Stimulated activated memory B cell treated with anti-CD40 and anti-IgM and Interleukin-4, amounts not matched to agents 10 μg/mL and 1 μg/mL and 100 μg/mL, for 72 hours (primary cell): ENCODE measurements at regions not wholly inside any gene's neighbourhood (a gene's known extent, or its start where the extent isn't known, plus 50 kb on each side); places are given as distances from the start of the nearest gene placed in this dataset.
"Not testable (repeated sequence)": the region's sequence is repeated elsewhere in the genome, so short reads cannot be mapped to it uniquely, and the experiment has no call there.

Experiments
- ATAC-seq: fragments of 150-1000 bp; cut with Tn5 transposase; 2 replicates; pipeline ENCODE4 v1.10.0; 2021
- H3K27ac Mint-ChIP-seq: one replicate; pipeline ENCODE4 v1.8.0; 2022; ENCODE audit warnings: mild to moderate bottlenecking, mixed read lengths
- H3K27me3 Mint-ChIP-seq: one replicate; pipeline ENCODE4 v1.8.0; 2022; ENCODE audit warnings: mixed read lengths
- H3K36me3 Mint-ChIP-seq: one replicate; pipeline ENCODE4 v1.8.0; 2022; ENCODE audit warnings: mixed read lengths
- H3K4me1 Mint-ChIP-seq: one replicate; pipeline ENCODE4 v1.8.0; 2022; ENCODE audit warnings: mixed read lengths
- H3K4me3 Mint-ChIP-seq: one replicate; pipeline ENCODE4 v1.8.0; 2022; ENCODE audit warnings: mild to moderate bottlenecking, moderate library complexity, mixed read lengths
- H3K9me3 Mint-ChIP-seq: one replicate; pipeline ENCODE4 v1.8.0; 2022; ENCODE audit warnings: mixed read lengths

GRCh38 chr4:132662456-132662855, 486.6 kb upstream of the PCDH10 start:
- Mint-ChIP-seq H3K4me1 (no peaks in the 10 kb centered on the region), H3K36me3 (no peaks in the 10 kb centered on the region), H3K9me3 (peaks cover 3% of the 10 kb centered on the region), H3K27me3 (no peaks in the 10 kb centered on the region), H3K27ac (no peak overlapping the region), H3K4me3 (no peak overlapping the region)
- ATAC-seq = no peak

GRCh38 chr4:132669786-132670185, 479.3 kb upstream of the PCDH10 start:
- no peak overlapping the region for H3K27ac Mint-ChIP-seq
- H3K4me1 Mint-ChIP-seq = no peaks in the 10 kb centered on the region
- no peaks in the 10 kb centered on the region for H3K36me3 Mint-ChIP-seq
- no peaks in the 10 kb centered on the region for H3K27me3 Mint-ChIP-seq
- no peak overlapping the region for H3K4me3 Mint-ChIP-seq
- no peak for ATAC-seq
- no peaks in the 10 kb centered on the region for H3K9me3 Mint-ChIP-seq

GRCh38 chr4:132670557-132670956, 478.5 kb upstream of the PCDH10 start:
- ATAC-seq = no peak
- H3K4me3 Mint-ChIP-seq = no peak overlapping the region
- no peaks in the 10 kb centered on the region for H3K4me1 Mint-ChIP-seq
- no peaks in the 10 kb centered on the region for H3K9me3 Mint-ChIP-seq
- no peaks in the 10 kb centered on the region for H3K27me3 Mint-ChIP-seq
- no peak overlapping the region for H3K27ac Mint-ChIP-seq
- H3K36me3 Mint-ChIP-seq = no peaks in the 10 kb centered on the region

- no peaks in the 10 kb centered on the region for H3K4me1 Mint-ChIP-seq
- H3K4me3 Mint-ChIP-seq = no peak overlapping the region
- no peak overlapping the region for H3K27ac Mint-ChIP-seq
- H3K9me3 Mint-ChIP-seq = peaks cover 18% of the 10 kb centered on the region
- H3K36me3 Mint-ChIP-seq = no peaks in the 10 kb centered on the region
- no peak for ATAC-seq
- H3K27me3 Mint-ChIP-seq = no peaks in the 10 kb centered on the region
Measured at GRCh38 chr4:132683957-132684356, 465.1 kb upstream of the PCDH10 start.

GRCh38 chr4:132691026-132691425, 458.1 kb upstream of the PCDH10 start:
- no peaks in the 10 kb centered on the region for H3K27me3 Mint-ChIP-seq
- no peak overlapping the region for H3K27ac Mint-ChIP-seq
- no peak for ATAC-seq
- H3K9me3 Mint-ChIP-seq = peaks cover 6% of the 10 kb centered on the region
- H3K36me3 Mint-ChIP-seq = no peaks in the 10 kb centered on the region
- no peaks in the 10 kb centered on the region for H3K4me1 Mint-ChIP-seq
- H3K4me3 Mint-ChIP-seq = no peak overlapping the region

GRCh38 chr4:132691668-132692067, 457.4 kb upstream of the PCDH10 start:
- no peaks in the 10 kb centered on the region for H3K4me1 Mint-ChIP-seq
- no peak overlapping the region for H3K27ac Mint-ChIP-seq
- H3K9me3 Mint-ChIP-seq = peaks cover 6% of the 10 kb centered on the region
- H3K4me3 Mint-ChIP-seq = no peak overlapping the region
- ATAC-seq = no peak
- no peaks in the 10 kb centered on the region for H3K36me3 Mint-ChIP-seq
- no peaks in the 10 kb centered on the region for H3K27me3 Mint-ChIP-seq

GRCh38 chr4:132694775-132695174, 454.3 kb upstream of the PCDH10 start:
- Mint-ChIP-seq H3K4me3 (no peak overlapping the region), H3K9me3 (peaks cover 6% of the 10 kb centered on the region), H3K27ac (no peak overlapping the region), H3K36me3 (no peaks in the 10 kb centered on the region), H3K27me3 (no peaks in the 10 kb centered on the region), H3K4me1 (no peaks in the 10 kb centered on the region)
- no peak for ATAC-seq

- not testable (repeated sequence) for H3K4me1 Mint-ChIP-seq, H3K36me3 Mint-ChIP-seq, H3K9me3 Mint-ChIP-seq, H3K4me3 Mint-ChIP-seq, H3K27ac Mint-ChIP-seq, ATAC-seq, H3K27me3 Mint-ChIP-seq
Measured at GRCh38 chr4:132697505-132697904, 451.6 kb upstream of the PCDH10 start.

GRCh38 chr4:132707955-132708354, 441.1 kb upstream of the PCDH10 start:
- H3K27me3 Mint-ChIP-seq = no peaks in the 10 kb centered on the region
- no peaks in the 10 kb centered on the region for H3K4me1 Mint-ChIP-seq
- no peak for ATAC-seq
- no peak overlapping the region for H3K4me3 Mint-ChIP-seq
- H3K9me3 Mint-ChIP-seq = peaks cover 4% of the 10 kb centered on the region
- H3K27ac Mint-ChIP-seq = no peak overlapping the region
- no peaks in the 10 kb centered on the region for H3K36me3 Mint-ChIP-seq

GRCh38 chr4:132709056-132709455, 440.0 kb upstream of the PCDH10 start:
- Mint-ChIP-seq H3K27ac (no peak overlapping the region), H3K9me3 (peaks cover 4% of the 10 kb centered on the region), H3K27me3 (no peaks in the 10 kb centered on the region), H3K36me3 (no peaks in the 10 kb centered on the region), H3K4me1 (no peaks in the 10 kb centered on the region), H3K4me3 (no peak overlapping the region)
- no peak for ATAC-seq

- H3K4me3 Mint-ChIP-seq = no peak overlapping the region
- H3K36me3 Mint-ChIP-seq = no peaks in the 10 kb centered on the region
- H3K27ac Mint-ChIP-seq = no peak overlapping the region
- H3K4me1 Mint-ChIP-seq = no peaks in the 10 kb centered on the region
- H3K9me3 Mint-ChIP-seq = peaks cover 4% of the 10 kb centered on the region
- no peak for ATAC-seq
- H3K27me3 Mint-ChIP-seq = no peaks in the 10 kb centered on the region
Measured at GRCh38 chr4:132710971-132711370, 438.1 kb upstream of the PCDH10 start.

GRCh38 chr4:132737344-132737743, 411.8 kb upstream of the PCDH10 start:
- no peak for ATAC-seq
- Mint-ChIP-seq H3K4me3 (no peak overlapping the region), H3K27ac (no peak overlapping the region), H3K4me1 (no peaks in the 10 kb centered on the region), H3K27me3 (no peaks in the 10 kb centered on the region), H3K9me3 (peaks cover 8% of the 10 kb centered on the region), H3K36me3 (no peaks in the 10 kb centered on the region)

GRCh38 chr4:132759199-132759780, 389.8 kb upstream of the PCDH10 start:
- Mint-ChIP-seq H3K36me3 (no peaks in the 10 kb centered on the region), H3K27me3 (no peaks in the 10 kb centered on the region), H3K27ac (no peak overlapping the region), H3K9me3 (no peaks in the 10 kb centered on the region), H3K4me1 (no peaks in the 10 kb centered on the region), H3K4me3 (no peak overlapping the region)
- ATAC-seq = no peak

GRCh38 chr4:132763465-132763864, 385.6 kb upstream of the PCDH10 start:
- Mint-ChIP-seq H3K27me3 (no peaks in the 10 kb centered on the region), H3K27ac (no peak overlapping the region), H3K36me3 (no peaks in the 10 kb centered on the region), H3K4me1 (no peaks in the 10 kb centered on the region), H3K4me3 (no peak overlapping the region), H3K9me3 (no peaks in the 10 kb centered on the region)
- ATAC-seq = peak; percentile 47

GRCh38 chr4:132767901-132768300, 381.2 kb upstream of the PCDH10 start:
- Mint-ChIP-seq H3K27ac (no peak overlapping the region), H3K9me3 (peaks cover 5% of the 10 kb centered on the region), H3K36me3 (no peaks in the 10 kb centered on the region), H3K27me3 (no peaks in the 10 kb centered on the region), H3K4me3 (no peak overlapping the region), H3K4me1 (no peaks in the 10 kb centered on the region)
- no peak for ATAC-seq

GRCh38 chr4:132770776-132771175, 378.3 kb upstream of the PCDH10 start:
- Mint-ChIP-seq H3K27ac (no peak overlapping the region), H3K4me3 (no peak overlapping the region), H3K9me3 (peaks cover 5% of the 10 kb centered on the region), H3K27me3 (no peaks in the 10 kb centered on the region), H3K36me3 (no peaks in the 10 kb centered on the region), H3K4me1 (no peaks in the 10 kb centered on the region)
- ATAC-seq = no peak

GRCh38 chr4:132792310-132792709, 356.8 kb upstream of the PCDH10 start:
- Mint-ChIP-seq H3K36me3 (no peaks in the 10 kb centered on the region), H3K27ac (no peak overlapping the region), H3K4me3 (no peak overlapping the region), H3K27me3 (no peaks in the 10 kb centered on the region), H3K9me3 (peaks cover 7% of the 10 kb centered on the region), H3K4me1 (no peaks in the 10 kb centered on the region)
- ATAC-seq = no peak
